GM12865 (cell line): ENCODE measurements at regions not wholly inside any gene's neighbourhood (a gene's known extent, or its start where the extent isn't known, plus 50 kb on each side); places are given as distances from the start of the nearest gene placed in this dataset.

Source experiments
- DNase-seq: peaks from one replicate; pipeline ENCODE4 v3.0.0; 2010; ENCODE audit warnings: low read depth
- H3K4me3 ChIP-seq: 2 replicates; pipeline ENCODE4 v1.5.1; 2011; ENCODE audit warnings: mild to moderate bottlenecking, low read depth, low read length, control low read depth
- CTCF ChIP-seq: IDR thresholded peaks from 2 replicates; pipeline ENCODE4 v1.5.1; 2011; ENCODE audit warnings: low read length, control low read depth, low read depth, inconsistent platforms; ENCODE audit not compliant: insufficient read depth; ENCODE audit errors: missing control alignments

DNA sequence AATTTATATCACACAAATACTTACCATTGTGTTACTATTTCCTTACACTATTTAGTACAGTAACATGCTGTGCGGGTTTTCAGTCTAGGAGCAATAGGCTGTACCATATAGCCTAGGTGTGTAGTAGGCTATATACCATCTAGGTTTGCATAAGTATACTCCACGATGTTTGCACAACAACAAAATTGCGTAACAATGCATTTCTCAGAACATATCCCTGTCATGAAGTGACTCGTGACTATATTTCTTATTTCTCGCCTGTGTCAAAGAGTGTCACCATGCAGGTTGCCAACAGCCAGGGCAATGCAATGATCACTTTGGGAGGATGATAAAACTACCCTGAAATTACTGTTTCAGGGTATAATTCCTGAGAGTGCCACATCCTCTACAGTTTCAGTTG lies 65.6 kb upstream of the CD180 start:
- no peak overlapping the region for H3K4me3 ChIP-seq
- no peak for DNase-seq
- no peak for TF ChIP-seq CTCF

- H3K4me3 ChIP-seq: no peak overlapping the region
- TF ChIP-seq CTCF: no peak
- no peak for DNase-seq
Observed at GRCh38 chr5:67259548-67260215, 63.1 kb upstream of the CD180 start.

DNA sequence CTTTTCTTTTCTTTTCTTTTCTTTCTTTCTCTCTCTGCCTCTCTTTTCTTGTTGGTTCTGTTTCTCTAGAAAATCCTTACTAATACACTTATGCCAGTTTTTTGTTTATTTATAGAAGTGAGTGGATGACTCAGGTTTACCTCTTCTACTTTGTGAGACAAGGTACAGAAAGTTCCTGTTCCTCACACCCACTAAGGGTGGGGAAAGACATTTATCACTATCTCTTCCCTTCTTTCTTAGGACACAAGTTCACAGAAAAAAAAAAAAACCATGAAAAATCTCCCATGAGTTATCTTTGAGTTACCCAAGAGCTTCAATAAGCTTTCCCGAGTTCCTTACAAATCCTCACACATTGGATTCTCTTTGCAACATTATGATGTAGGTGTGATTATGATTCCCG lies 60.9 kb upstream of the CD180 start:
- no peak for TF ChIP-seq CTCF

GRCh38 chr5:67257077-67257476 lies 60.5 kb upstream of the CD180 start:
- DNase-seq: no peak
- H3K4me3 ChIP-seq: no peak overlapping the region
- no peak for TF ChIP-seq CTCF

More for the DNA sequence above, 60.9 kb upstream of the CD180 start:
- no peak for DNase-seq
- no peak overlapping the region for H3K4me3 ChIP-seq

DNA sequence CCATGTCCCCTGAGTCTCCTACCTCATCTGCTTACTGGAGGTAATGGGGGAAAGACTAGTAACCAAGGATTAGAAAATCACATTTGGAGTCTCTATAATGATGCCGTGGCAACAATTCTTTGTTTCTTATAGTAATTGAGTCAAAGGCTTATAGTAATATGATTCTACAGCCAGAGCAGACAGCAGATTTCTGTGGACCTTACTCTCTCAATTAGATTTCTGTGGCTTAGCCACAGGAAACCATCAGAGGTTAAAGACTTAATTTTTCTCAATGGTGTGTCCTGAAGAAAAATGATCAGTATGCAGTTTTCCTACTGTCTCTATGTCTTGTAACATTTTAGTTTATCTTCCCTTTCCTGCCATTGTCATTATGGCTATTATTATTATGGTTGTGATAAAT lies 59.3 kb upstream of the CD180 start:
- TF ChIP-seq CTCF: no peak
- DNase-seq: no peak

DNA sequence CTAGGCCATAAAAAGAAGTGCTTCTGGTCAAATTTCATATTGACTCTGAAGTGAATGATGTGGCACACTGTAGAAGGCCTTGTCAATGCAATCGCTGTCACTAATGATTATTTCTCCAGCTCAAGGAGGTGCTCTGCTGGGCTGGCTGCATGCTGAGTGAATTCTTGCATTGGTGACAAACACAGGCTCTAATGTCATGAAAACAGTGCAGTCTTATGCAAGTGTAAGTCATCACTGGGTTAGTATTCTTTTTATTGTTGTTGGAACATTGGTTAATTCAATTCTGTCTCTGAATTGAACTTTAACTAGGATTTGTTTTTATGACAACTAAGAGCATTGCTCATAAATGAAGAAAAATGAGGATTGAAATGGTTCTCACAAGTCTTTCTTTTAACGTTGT lies 57.3 kb upstream of the CD180 start:
- H3K4me3 ChIP-seq: no peak overlapping the region
- no peak for TF ChIP-seq CTCF
- no peak for DNase-seq

More for the DNA sequence above, 59.3 kb upstream of the CD180 start:
- H3K4me3 ChIP-seq: no peak overlapping the region

GRCh38 chr5:67249590-67249895 lies 52.9 kb upstream of the CD180 start:
- DNase-seq: no peak
- no peak for TF ChIP-seq CTCF
- no peak overlapping the region for H3K4me3 ChIP-seq
